ENCODE measurements at regions not wholly inside any gene's neighbourhood (a gene's known extent, or its start where the extent isn't known, plus 50 kb on each side); places are given as distances from the start of the nearest gene placed in this dataset.

DNA sequence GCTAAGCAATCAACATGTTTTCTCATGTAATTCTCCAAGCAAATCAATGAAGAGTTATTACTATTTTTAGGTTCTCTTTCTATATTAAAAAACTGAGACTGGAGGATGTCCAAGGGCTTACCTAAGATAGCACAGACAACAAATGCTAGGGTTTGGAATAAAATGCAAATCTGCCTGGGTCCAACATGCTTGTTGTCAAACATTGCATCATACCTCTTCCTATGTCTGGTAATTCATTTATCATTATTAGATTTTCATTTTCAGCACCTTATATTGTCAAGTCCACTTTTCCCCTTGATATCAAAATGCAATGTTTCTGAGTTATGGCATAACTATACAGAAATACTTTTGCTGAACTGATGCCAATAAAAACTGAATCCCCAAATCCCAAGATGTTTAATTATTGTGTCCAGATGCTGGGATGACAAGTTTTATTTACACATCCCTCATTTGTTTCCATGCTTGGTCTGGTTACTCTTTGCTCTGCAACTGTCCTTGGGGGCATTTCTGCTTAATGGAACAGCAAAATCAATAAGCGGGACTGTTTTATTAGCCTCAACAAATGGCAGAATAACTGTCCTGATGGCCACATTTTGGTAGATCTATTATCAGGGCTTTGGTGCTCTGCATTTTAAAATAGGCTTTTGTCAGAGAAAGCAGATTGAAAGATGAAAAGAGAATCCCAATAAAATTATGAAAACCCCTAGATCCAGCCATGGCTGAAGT lies 86.0 kb downstream of the C11orf87 start:
- TF ChIP-seq, protein P1, sequence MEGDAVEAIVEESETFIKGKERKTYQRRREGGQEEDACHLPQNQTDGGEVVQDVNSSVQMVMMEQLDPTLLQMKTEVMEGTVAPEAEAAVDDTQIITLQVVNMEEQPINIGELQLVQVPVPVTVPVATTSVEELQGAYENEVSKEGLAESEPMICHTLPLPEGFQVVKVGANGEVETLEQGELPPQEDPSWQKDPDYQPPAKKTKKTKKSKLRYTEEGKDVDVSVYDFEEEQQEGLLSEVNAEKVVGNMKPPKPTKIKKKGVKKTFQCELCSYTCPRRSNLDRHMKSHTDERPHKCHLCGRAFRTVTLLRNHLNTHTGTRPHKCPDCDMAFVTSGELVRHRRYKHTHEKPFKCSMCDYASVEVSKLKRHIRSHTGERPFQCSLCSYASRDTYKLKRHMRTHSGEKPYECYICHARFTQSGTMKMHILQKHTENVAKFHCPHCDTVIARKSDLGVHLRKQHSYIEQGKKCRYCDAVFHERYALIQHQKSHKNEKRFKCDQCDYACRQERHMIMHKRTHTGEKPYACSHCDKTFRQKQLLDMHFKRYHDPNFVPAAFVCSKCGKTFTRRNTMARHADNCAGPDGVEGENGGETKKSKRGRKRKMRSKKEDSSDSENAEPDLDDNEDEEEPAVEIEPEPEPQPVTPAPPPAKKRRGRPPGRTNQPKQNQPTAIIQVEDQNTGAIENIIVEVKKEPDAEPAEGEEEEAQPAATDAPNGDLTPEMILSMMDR (conservative IDR thresholded peaks at IDR 0.05) = no peak
- Mint-ChIP-seq H3K4me1 (no peaks in the 10 kb centered on the region), H3K27me3 (ENCODE audit: low read depth) (no peaks in the 10 kb centered on the region), H3K4me3 (no peak overlapping the region), H3K27ac (ENCODE audit: unreplicated experiment) (no peak overlapping the region), H3K36me3 (ENCODE audit: low read depth) (no peaks in the 10 kb centered on the region), H3K9me3 (no peaks in the 10 kb centered on the region)
- DNase-seq (ENCODE audit: low read depth, low spot score) = no peak

DNA sequence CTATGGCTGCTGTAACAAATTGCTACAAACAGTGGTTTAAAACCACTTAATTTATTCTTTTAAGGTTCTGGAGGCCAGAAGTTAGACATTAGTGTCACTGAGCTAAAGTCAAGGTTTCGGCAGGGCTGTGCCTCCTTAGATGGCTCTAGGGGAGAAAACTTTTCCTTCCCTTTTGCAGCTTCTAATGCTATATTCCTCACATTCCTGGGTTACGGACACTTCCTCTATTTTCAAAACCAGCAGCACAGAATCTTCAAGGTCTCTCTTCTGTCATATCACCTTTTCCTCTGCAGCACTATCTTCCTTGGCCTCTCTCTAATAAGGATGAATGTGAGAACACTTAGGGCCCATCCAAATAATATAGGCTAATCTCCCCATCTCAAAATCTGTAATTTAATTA lies 87.0 kb downstream of the C11orf87 start:
- no peaks in the 10 kb centered on the region for H3K36me3 Mint-ChIP-seq (ENCODE audit: low read depth)
- TF ChIP-seq, protein P1 (conservative IDR thresholded peaks at IDR 0.05) = no peak
- DNase-seq (ENCODE audit: low read depth, low spot score) = no peak
- no peaks in the 10 kb centered on the region for H3K9me3 Mint-ChIP-seq
- H3K27me3 Mint-ChIP-seq (ENCODE audit: low read depth) = no peaks in the 10 kb centered on the region
- no peak overlapping the region for H3K27ac Mint-ChIP-seq (ENCODE audit: unreplicated experiment)
- H3K4me3 Mint-ChIP-seq = no peak overlapping the region
- H3K4me1 Mint-ChIP-seq = no peaks in the 10 kb centered on the region

DNA sequence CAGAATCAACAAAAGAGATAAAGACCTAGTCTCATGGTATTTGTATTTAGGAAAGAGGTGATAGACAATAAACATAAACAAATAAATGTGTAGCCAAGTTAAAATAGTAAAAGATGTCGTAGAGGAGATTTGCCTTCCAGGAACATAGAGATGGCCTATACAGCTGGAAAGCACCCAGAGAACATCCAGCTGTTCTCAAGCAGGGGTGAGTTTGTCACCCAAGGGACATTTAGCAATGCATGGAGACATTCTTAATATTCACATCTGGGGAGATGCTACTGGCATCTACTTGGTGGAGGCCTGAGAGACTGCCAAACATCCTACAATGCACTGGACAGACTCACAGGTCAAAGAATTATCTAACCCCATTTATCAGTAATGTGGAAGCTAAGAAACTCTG lies 88.3 kb downstream of the C11orf87 start:
- Mint-ChIP-seq H3K4me1 (no peaks in the 10 kb centered on the region), H3K27ac (ENCODE audit: unreplicated experiment) (no peak overlapping the region), H3K9me3 (no peaks in the 10 kb centered on the region), H3K27me3 (ENCODE audit: low read depth) (no peaks in the 10 kb centered on the region), H3K36me3 (ENCODE audit: low read depth) (no peaks in the 10 kb centered on the region), H3K4me3 (no peak overlapping the region)
- TF ChIP-seq, protein P1 (conservative IDR thresholded peaks at IDR 0.05) = no peak
- no peak for DNase-seq (ENCODE audit: low read depth, low spot score)

DNA sequence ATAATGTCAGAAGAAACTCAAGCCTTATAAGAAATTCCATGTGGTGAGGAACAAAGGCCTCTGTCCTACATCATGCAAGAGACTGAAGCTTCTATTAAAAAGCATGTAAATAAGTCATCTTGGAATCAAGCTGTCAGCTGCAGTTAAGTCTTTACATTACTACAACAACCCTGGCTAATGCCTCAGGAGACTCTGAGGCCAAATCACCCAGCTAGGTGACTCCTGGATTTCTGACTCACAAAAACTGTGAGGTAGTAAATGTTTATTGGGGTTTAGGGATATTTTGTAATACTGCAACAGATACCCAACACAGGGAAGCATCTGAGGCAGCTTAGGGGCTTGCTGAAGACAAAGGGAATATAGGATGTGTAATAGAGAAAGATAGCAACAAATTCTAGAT lies 89.6 kb downstream of the C11orf87 start:
- no peaks in the 10 kb centered on the region for H3K9me3 Mint-ChIP-seq
- TF ChIP-seq, protein P1 (conservative IDR thresholded peaks at IDR 0.05) = no peak

DNA sequence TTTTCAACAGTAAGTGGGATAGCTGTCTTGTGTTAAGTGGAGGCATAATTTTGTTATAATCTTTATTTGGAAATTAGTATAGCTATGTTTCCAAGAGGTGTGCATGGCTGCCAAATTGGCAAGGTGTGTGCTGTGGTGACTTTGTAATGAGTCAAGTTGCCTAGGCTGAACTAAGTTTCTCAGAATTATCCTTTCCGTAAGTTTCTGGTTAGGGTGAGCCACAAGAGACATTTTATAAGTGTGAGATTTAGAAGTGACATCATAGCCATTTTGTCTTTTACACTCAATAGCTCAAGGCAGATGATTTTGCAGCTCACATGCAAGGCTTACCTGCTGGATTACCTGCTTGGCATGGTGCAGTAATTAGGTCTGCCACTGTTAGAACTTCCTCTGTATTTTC lies 90.3 kb downstream of the C11orf87 start:
- Mint-ChIP-seq H3K27me3 (ENCODE audit: low read depth) (no peaks in the 10 kb centered on the region), H3K36me3 (ENCODE audit: low read depth) (no peaks in the 10 kb centered on the region), H3K4me1 (no peaks in the 10 kb centered on the region), H3K27ac (ENCODE audit: unreplicated experiment) (no peak overlapping the region), H3K4me3 (no peak overlapping the region), H3K9me3 (no peaks in the 10 kb centered on the region)
- DNase-seq (ENCODE audit: low read depth, low spot score) = no peak
- TF ChIP-seq, protein P1 (conservative IDR thresholded peaks at IDR 0.05) = no peak

More for the DNA sequence above, 89.6 kb downstream of the C11orf87 start:
- no peak for DNase-seq (ENCODE audit: low read depth, low spot score)
- Mint-ChIP-seq H3K4me1 (no peaks in the 10 kb centered on the region), H3K36me3 (ENCODE audit: low read depth) (no peaks in the 10 kb centered on the region), H3K27me3 (ENCODE audit: low read depth) (no peaks in the 10 kb centered on the region), H3K27ac (ENCODE audit: unreplicated experiment) (no peak overlapping the region), H3K4me3 (no peak overlapping the region)

Data from neural crest cell (in vitro differentiated cells).